ENCODE measurements at regions not wholly inside any gene's neighbourhood (a gene's known extent, or its start where the extent isn't known, plus 50 kb on each side); places are given as distances from the start of the nearest gene placed in this dataset.
A peak's percentile ranks its signal among the peaks of the same experiment; 100 is the strongest.

- H2AK5ac ChIP-seq (ENCODE audit: insufficient read length, low read length), result no peak overlapping the region
- no peak overlapping the region for H3K14ac ChIP-seq (ENCODE audit: insufficient read depth, low read length)
- DNase-seq, result no peak
- H3K4me3 Mint-ChIP-seq, result no peak overlapping the region
- H3K9me3 Mint-ChIP-seq, result peaks cover 11 to 17% of the 10 kb centered on the region in 2 experiments
- no peak for TF ChIP-seq CTCF (conservative IDR thresholded peaks at IDR 0.05)
- peaks cover 18 to 21% of the 10 kb centered on the region in 2 experiments for H3K4me1 Mint-ChIP-seq
- H4K8ac ChIP-seq (replicated peaks; ENCODE audit: insufficient read length, low read depth, low read length), result no peak overlapping the region
- peak overlapping the region in 1 of 3 experiments; percentile 32; a peak in 1 of 7 replicates for H3K27ac Mint-ChIP-seq
- no peak overlapping the region for H2BK12ac ChIP-seq (ENCODE audit: insufficient read length, low read depth, low read length)
- H3K9me3 ChIP-seq (ENCODE audit: control insufficient read depth, low read depth, low read length), result no peaks in the 10 kb centered on the region
- H3K9ac ChIP-seq (ENCODE audit: extremely low read depth, insufficient read length, low read length), result no peak overlapping the region
- H3K27me3 ChIP-seq (ENCODE audit: insufficient read depth, low read length), result no peaks in the 10 kb centered on the region
- no peak overlapping the region for H3K4me2 ChIP-seq (ENCODE audit: insufficient read depth, insufficient read length, low read length)
- H3K18ac ChIP-seq (ENCODE audit: insufficient read length, low read depth, low read length), result no peak overlapping the region
- no peak overlapping the region for H2AFZ ChIP-seq (ENCODE audit: low read length)
- H3K4ac ChIP-seq (ENCODE audit: low read depth, low read length), result no peak overlapping the region
- no peak overlapping the region for H2BK120ac ChIP-seq (ENCODE audit: low read depth, low read length, poor library complexity, severe bottlenecking)
- H3K79me1 ChIP-seq (ENCODE audit: insufficient read depth, low read depth, low read length, poor library complexity, severe bottlenecking), result no peaks in the 10 kb centered on the region
- H3K23ac ChIP-seq (ENCODE audit: insufficient read length, low read depth, low read length), result no peak overlapping the region
- H3K27me3 Mint-ChIP-seq (ENCODE audit: low read depth), result no peaks in the 10 kb centered on the region
- H2BK5ac ChIP-seq (ENCODE audit: insufficient read length, low read length), result no peak overlapping the region
- H3T11ph ChIP-seq (ENCODE audit: low read length), result no peak overlapping the region
- no peak overlapping the region for H2BK20ac ChIP-seq (ENCODE audit: low read depth, low read length, poor library complexity, severe bottlenecking)
- H4K5ac ChIP-seq (ENCODE audit: insufficient read length, low read depth, low read length), result no peak overlapping the region
- no peak overlapping the region for H4K91ac ChIP-seq (ENCODE audit: insufficient read length, low read depth, low read length)
- WGBS (ENCODE audit: extremely low coverage, insufficient read length, low lambda C conversion rate), result no CpG with 5 or more reads among the region's 9 CpGs
- H3K36me3 Mint-ChIP-seq (ENCODE audit: insufficient read depth in 1 of 3, low read depth in 3 of 3), result peaks cover 4 to 23% (median 9%) of the 10 kb centered on the region in 3 experiments
- H3K4me1 ChIP-seq (ENCODE audit: insufficient read depth, low read length), result no peaks in the 10 kb centered on the region; the same call in 1 of the 2 replicates
- H3K56ac ChIP-seq (ENCODE audit: insufficient read length, low read depth, low read length), result no peak overlapping the region
- H3K27ac ChIP-seq (ENCODE audit: insufficient read length, low read depth, low read length), result no peak overlapping the region
- no peak overlapping the region for H2BK15ac ChIP-seq (ENCODE audit: low read depth, low read length)
- H3K23me2 ChIP-seq (ENCODE audit: insufficient read length, low read depth, low read length, poor library complexity, severe bottlenecking), result no peaks in the 10 kb centered on the region
- H3K79me2 ChIP-seq (ENCODE audit: insufficient read depth, low read length), result no peaks in the 10 kb centered on the region
- no peaks in the 10 kb centered on the region for H4K20me1 ChIP-seq (ENCODE audit: control insufficient read depth, insufficient read depth, insufficient read length)
These were observed 411.3 kb upstream of the RUNX1 start for GRCh38 chr21:35460441-35460840.

Data from H9 (cell line).